Activated T-cell treated with anti-CD3 and anti-CD28 coated beads, Interleukin-2, amount 50 U/mL, for 24 hours (primary cell): ENCODE measurements at regions not wholly inside any gene's neighbourhood (a gene's known extent, or its start where the extent isn't known, plus 50 kb on each side); places are given as distances from the start of the nearest gene placed in this dataset.

Source experiments
- DNase-seq: peaks from one replicate; pipeline ENCODE4 v3.0.0-alpha.2; 2020
- H3K27ac Mint-ChIP-seq: 2 replicates; pipeline ENCODE4 v1.8.0; 2020; ENCODE audit warnings: mild to moderate bottlenecking, mixed read lengths
- H3K27me3 Mint-ChIP-seq: 2 replicates; pipeline ENCODE4 v1.8.0; 2020; ENCODE audit warnings: mixed read lengths
- H3K36me3 Mint-ChIP-seq: 2 replicates; pipeline ENCODE4 v1.8.0; 2020; ENCODE audit warnings: low read depth, mixed read lengths
- H3K4me1 Mint-ChIP-seq: 2 replicates; pipeline ENCODE4 v1.8.0; 2020; ENCODE audit warnings: low read depth, mixed read lengths
- H3K4me3 Mint-ChIP-seq: 2 replicates; pipeline ENCODE4 v1.8.0; 2020; ENCODE audit warnings: mild to moderate bottlenecking, moderate library complexity, mixed read lengths
- H3K9me3 Mint-ChIP-seq: 2 replicates; pipeline ENCODE4 v1.8.0; 2020; ENCODE audit warnings: mixed read lengths

DNA sequence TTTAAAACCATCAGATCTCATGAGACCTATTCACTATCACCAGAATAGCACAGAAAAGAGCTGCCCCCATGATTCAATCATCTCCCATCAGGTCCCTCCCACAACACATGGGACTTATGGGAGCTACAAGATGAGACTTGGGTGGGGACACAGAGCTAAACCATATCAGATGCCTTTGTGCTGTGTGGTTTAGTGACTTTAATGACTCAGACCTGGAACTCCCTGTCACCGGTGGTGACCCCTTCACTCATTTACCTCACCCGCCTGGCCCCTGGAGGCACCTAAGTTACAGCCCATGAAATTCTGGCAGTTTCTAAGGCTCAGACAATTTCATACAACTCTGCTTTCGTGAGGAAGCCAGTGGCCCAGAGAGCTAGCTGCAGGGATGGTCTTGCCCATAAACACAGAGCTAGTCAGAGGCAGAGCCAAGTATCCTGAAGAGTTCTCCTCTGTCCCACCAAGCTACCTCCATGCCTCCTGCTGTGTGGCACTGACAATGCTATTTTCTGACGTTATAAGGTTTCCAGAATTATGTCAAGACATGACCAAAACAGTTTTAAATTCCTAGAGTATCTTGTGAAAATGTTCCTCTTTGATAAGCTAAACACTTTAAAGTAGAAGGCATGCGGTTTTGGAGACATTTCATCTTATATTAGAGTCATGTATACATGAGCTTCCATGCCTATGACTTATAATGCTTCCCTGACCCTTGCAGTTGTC lies 231.1 kb upstream of the IL12A start:
- DNase-seq, result no peak
- Mint-ChIP-seq H3K4me1 (no peaks in the 10 kb centered on the region), H3K4me3 (no peak overlapping the region), H3K9me3 (peaks cover 7% of the 10 kb centered on the region), H3K36me3 (no peaks in the 10 kb centered on the region), H3K27ac (no peak overlapping the region), H3K27me3 (peaks cover 21% of the 10 kb centered on the region)

DNA sequence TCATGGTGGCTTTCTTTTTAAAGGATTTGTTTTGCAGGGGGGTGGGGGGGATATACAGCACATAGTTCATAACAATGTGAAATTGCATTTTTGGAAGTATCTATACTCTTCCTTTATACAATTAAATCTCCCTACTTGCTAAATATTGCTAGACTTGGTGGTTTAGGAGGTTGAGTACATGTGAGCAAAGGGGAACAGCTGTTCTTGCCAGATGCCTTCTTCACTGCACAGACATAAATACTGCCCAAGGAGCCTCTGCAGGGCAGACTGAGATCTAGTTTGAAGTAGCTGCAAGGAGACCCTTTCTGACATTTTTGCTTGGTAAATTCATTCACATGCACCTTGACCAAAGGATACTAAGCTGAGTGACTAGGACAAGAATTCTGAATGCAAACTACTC lies 228.6 kb upstream of the IL12A start:
- Mint-ChIP-seq H3K27me3 (peaks cover 37% of the 10 kb centered on the region), H3K27ac (no peak overlapping the region), H3K9me3 (peaks cover 4% of the 10 kb centered on the region), H3K4me3 (no peak overlapping the region), H3K36me3 (no peaks in the 10 kb centered on the region), H3K4me1 (peaks cover 11% of the 10 kb centered on the region)
- DNase-seq, result no peak

DNA sequence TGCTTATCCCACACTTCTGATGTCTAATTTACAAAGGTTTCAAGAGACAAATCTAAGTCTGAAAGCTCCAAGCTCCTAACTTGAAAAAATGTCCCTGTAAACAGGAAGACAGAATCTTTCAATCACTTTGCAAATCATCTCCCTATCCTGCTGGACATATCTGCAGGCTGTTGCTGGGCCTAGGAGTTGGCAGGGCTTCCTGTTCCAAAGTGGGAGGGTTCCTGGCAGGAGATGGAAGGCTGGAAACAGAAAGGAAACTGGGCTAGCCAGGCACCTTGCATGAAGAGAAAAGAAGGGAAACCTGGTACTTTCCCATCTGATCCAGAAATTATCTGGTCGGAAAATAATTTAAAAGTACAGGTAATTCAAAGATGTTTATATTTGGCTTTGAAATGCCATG lies 227.3 kb upstream of the IL12A start:
- Mint-ChIP-seq H3K9me3 (no peaks in the 10 kb centered on the region), H3K27ac (no peak overlapping the region)

DNA sequence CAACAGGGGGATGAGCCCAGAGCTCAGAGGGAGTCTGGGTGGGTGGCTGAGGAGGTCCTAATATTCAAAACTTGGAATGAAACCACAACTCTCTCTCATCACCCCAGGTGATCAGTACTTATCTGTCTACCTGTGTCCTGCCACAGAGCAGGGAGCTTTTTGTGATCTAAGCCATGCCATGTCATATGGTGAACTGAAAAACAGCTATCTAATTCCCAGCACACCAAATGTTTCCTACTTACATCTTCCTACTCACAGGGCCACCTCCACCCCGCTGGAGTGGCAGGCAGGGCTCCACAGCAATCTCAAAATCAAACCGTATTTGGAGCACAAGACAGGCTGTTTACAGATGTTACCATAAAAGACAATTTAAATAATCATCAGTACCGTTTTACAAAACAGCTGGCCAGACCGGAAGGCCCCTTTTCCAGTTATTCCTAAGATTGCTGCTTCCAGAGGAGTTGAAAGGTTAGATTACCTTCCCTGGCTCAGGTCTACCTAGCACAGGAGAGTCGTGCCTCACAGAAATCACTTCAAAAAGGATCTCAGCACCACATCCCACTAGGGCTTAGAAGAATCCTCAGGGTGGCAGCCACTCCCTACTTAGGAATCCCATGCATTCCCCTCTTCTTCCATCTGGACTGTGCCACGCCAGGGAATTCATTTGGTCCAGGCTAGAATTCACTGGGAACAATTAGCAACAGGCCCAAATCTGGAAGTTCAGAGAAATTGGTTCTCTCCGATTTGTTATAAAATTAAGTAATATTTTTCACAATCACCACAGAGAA lies 226.6 kb upstream of the IL12A start:
- Mint-ChIP-seq H3K27me3 (peaks cover 56% of the 10 kb centered on the region), H3K27ac (no peak overlapping the region), H3K4me1 (peaks cover 16% of the 10 kb centered on the region), H3K36me3 (no peaks in the 10 kb centered on the region), H3K9me3 (no peaks in the 10 kb centered on the region), H3K4me3 (no peak overlapping the region)
- DNase-seq, result no peak

More for the DNA sequence above, 227.3 kb upstream of the IL12A start:
- Mint-ChIP-seq H3K27me3 (peaks cover 51% of the 10 kb centered on the region), H3K4me1 (peaks cover 16% of the 10 kb centered on the region), H3K36me3 (no peaks in the 10 kb centered on the region), H3K4me3 (no peak overlapping the region)
- DNase-seq, result no peak

DNA sequence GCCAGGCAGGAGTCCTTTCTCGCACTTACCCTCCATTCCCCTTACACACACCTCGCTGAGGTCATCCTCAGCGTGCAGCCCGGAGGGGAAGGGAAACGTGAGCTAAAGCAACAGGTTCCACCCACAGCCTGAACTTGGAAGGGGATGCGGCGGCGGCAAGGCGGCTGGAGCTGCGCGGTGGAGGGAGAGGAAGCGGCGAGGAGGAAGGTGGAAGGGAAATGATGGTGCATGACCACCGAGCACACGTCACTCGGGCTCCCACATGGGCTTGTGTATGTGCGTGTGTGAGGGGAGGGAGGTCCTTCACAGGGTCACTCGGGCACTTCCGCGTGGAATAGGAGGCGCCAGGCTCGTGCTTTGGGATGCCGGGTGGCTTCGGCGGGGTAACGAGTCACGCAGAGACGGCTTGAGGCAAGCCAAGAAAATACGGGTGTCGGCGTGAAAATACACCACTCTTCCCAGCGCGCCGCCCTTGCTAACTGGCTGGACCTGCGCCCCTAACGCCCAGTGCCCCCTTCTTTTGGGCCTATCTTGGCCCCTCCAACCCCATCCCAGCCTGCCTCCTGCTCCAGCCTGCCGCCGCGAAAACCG lies 225.5 kb upstream of the IL12A start:
- Mint-ChIP-seq H3K4me1 (peaks cover 16% of the 10 kb centered on the region), H3K4me3 (peak overlapping the region; percentile 74), H3K27ac (no peak overlapping the region), H3K36me3 (no peaks in the 10 kb centered on the region), H3K27me3 (peaks cover 65% of the 10 kb centered on the region), H3K9me3 (no peaks in the 10 kb centered on the region)
- peak; percentile 34 for DNase-seq

DNA sequence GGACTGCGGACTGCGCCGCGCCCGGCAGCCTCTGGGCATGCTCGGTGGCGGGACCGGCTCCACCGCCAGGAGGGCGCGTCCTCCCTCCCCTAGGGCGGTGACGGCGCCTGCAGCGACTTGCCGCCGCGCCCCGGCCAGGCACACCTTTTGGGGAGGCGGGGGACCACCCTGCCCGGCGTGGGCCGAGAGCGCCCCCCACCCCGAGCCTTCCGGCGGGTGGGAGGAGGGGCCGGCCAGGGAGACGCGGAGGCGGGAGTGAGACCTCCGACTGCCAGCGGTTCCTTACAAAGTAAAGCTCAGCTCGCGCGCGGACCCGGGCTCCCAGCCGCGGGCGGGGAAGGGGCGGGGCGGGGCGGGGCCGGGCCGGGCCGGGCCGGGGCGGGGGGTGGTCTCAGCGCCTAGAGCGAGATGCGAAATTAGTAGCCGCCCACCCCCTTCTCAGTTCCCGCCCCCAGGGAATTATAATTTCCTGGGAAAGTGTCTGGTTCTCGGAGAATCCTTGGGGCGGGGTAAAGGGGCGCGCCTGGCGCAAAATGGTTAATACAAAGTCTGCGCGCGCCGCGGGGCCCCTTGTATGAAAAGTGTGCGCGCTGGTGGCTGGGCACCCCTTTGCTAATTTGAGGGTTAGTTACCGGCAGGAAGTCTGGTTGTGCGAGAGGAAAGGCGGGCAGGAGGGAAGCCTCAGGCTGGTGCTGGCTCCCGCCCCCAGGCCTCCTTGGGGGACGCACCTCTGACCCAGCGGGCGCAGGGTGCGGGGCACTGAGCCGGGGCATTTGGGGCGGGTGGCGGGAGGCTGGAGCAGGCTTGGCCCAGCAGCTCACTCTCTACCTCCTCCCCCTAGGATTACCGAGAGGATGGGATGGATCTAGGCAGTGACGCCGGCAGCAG lies 224.8 kb upstream of the IL12A start:
- Mint-ChIP-seq H3K27me3 (peaks cover 67% of the 10 kb centered on the region), H3K4me1 (peaks cover 16% of the 10 kb centered on the region), H3K36me3 (no peaks in the 10 kb centered on the region), H3K4me3 (peak overlapping the region; percentile 75), H3K27ac (no peak overlapping the region), H3K9me3 (no peaks in the 10 kb centered on the region)
- DNase-seq, result peak; percentile 60

DNA sequence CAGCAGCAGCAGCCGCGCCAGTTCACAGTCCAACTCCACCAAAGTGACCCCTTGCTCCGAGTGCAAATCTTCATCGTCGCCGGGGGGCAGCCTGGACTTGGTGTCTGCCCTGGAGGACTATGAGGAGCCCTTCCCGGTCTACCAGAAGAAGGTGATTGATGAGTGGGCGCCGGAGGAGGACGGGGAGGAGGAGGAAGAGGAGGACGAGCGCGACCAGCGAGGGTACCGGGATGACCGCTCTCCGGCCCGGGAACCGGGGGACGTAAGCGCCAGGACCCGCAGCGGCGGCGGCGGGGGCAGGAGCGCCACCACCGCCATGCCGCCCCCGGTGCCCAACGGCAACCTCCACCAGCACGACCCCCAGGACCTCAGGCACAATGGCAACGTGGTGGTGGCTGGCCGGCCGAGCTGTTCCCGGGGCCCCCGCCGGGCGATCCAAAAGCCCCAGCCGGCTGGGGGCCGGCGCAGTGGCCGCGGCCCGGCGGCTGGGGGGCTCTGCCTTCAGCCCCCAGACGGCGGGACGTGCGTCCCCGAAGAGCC lies 224.1 kb upstream of the IL12A start:
- DNase-seq, result no peak
- Mint-ChIP-seq H3K27ac (no peak overlapping the region), H3K4me1 (peaks cover 16% of the 10 kb centered on the region), H3K9me3 (no peaks in the 10 kb centered on the region), H3K36me3 (no peaks in the 10 kb centered on the region), H3K4me3 (peak overlapping the region; percentile 75), H3K27me3 (peaks cover 67% of the 10 kb centered on the region)

DNA sequence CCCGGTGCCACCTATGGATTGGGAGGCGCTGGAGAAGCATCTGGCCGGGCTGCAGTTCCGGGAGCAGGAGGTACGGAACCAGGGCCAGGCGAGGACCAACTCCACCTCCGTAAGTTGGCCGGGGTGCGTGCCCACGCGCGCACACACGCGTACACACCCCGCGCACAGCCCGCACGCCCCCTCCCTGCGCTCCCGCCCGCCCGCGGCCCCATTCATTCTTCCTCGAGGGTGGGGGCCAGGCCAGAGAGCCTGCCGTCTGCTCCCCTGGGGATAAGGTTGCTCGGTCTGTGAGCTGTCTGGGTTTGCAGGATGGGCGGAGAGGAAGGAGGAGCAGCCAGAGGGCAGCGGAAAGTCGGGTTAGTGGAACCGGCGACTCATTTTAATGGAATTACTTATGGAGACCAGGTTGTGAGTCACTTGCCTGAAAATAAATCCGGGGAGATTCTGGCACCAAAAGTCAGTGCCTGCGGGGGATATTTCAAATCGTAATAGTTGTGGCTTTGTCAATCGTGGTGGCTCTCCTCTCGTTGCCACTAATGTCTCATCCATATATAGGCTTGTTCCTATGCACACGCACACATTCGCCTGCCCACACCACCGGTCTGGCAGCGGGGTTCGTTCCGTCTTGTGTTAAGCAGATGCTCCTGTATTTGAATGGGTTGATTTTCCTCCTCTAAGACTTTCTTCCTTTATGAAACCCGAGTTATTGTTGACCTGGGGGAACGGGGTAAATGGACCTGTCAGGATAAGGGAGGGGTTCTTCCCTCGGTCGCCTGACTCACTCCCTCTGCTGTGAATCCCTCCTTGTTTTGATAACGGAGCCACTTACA lies 223.4 kb upstream of the IL12A start:
- Mint-ChIP-seq H3K36me3 (no peaks in the 10 kb centered on the region), H3K9me3 (no peaks in the 10 kb centered on the region), H3K4me3 (peak overlapping the region; percentile 54), H3K4me1 (peaks cover 16% of the 10 kb centered on the region), H3K27me3 (peaks cover 67% of the 10 kb centered on the region), H3K27ac (no peak overlapping the region)
- no peak for DNase-seq

DNA sequence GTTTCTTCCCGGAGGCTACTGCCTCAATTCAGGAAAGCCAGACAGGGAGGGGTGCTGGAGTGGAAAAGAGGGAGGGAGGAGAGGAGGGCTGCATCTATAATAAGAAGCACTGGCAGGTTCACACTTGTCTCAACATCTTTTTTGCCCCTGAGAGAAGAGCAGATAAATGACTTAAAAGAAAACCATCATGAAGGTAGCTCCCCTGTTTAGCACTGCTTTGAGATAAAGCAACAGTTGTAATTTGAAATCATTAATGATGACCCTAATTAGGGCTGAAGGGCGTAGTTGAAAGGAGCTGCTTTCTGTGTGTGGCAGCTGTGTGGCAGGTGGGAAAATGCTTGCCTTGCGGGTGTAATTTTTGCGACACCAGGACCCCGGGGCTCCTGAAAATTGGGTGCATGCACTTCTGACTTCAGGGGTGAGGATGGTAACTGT lies 222.8 kb upstream of the IL12A start:
- no peak overlapping the region for H3K27ac Mint-ChIP-seq
- H3K4me3 Mint-ChIP-seq, result no peak overlapping the region
- H3K27me3 Mint-ChIP-seq, result peaks cover 64% of the 10 kb centered on the region
- no peak for DNase-seq
- peaks cover 16% of the 10 kb centered on the region for H3K4me1 Mint-ChIP-seq
- no peaks in the 10 kb centered on the region for H3K36me3 Mint-ChIP-seq
- no peaks in the 10 kb centered on the region for H3K9me3 Mint-ChIP-seq

DNA sequence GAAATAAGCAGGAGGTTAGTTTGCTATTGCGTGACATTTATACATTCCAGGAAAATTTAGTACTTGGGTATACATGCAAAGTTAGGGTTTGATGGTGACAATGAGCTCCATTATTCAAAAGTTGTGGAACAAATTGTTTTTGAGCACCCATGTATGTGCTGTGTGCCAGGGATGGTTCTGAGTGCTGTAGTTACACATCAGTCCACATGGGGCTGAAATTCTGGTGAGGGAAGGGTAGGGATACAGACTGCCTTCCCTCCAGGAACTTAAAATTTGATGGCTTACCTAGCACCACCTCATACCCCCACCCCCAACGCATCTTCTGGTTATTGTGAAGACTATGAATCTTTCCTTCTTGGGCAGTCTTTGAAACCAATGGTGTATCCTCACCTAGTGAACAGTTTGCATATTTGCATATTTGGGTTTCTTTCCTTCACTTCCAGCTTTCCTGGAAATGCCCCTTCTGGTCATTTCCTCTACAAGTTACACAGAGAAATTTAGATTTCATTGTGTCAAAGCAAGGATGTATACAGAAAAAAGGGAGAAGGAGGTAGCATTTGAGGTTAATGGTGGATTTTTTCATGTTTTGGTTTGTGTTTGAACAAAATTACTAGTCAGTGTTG lies 222.0 kb upstream of the IL12A start:
- Mint-ChIP-seq H3K27ac (no peak overlapping the region), H3K4me1 (peaks cover 16% of the 10 kb centered on the region), H3K27me3 (peaks cover 57% of the 10 kb centered on the region), H3K9me3 (no peaks in the 10 kb centered on the region), H3K4me3 (no peak overlapping the region), H3K36me3 (no peaks in the 10 kb centered on the region)
- DNase-seq, result no peak

DNA sequence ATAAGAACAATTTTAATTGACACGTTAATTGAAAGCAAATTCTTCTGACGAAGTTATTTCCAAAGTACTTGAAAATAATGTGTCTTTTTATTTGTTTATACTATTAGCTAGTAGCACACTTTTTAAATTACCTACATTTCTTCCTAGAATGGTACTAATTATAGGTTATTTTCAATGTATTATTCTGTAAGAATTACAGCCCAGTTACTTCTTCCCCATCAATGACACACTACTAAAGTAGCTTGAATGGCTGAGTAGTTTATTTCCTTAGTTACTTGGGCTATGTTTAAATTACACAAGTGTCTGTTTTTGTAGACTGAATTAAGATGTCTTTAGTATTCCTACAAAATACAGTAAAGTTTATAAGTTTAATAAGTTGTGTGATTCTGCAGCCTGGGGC lies 217.6 kb upstream of the IL12A start:
- Mint-ChIP-seq H3K27me3 (peaks cover 43% of the 10 kb centered on the region), H3K9me3 (no peaks in the 10 kb centered on the region), H3K36me3 (no peaks in the 10 kb centered on the region), H3K4me1 (no peaks in the 10 kb centered on the region), H3K4me3 (no peak overlapping the region), H3K27ac (no peak overlapping the region)
- DNase-seq, result no peak

DNA sequence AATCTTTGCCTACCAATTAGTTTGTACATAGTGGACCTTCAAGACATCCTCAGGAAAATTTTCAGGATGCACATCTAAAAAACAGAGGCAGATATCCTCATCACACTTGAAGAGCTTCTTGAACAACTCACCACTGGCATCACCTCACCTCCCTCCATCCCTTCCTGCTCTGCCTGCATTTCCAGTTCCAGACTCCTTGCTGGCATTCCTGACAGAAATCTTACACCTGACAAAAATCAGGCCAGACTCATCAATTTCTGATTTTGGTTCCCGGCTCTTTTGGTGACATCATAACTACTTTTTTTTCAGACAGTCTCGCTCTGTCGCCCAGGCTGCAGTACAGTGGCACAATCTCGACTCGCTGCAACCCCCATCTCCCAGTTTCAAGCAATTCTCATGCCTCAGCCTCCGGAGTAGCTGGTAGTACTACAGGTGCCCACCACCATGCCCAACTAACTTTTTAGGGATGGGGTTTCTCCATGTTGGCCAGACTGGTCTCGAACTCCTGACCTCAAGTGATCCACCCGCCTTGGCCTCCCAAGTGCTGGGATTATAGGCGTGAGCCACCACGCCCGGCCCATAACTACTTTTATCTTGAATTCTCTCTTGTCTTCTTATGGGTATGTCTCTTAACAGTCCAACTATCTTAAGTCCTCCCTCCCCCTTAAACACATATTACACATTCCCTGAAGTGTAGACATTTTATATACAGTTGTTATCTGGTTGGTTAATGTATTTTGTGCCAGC lies 216.6 kb upstream of the IL12A start:
- Mint-ChIP-seq H3K9me3 (no peaks in the 10 kb centered on the region), H3K4me1 (no peaks in the 10 kb centered on the region), H3K27me3 (peaks cover 33% of the 10 kb centered on the region), H3K36me3 (no peaks in the 10 kb centered on the region), H3K4me3 (no peak overlapping the region), H3K27ac (no peak overlapping the region)
- no peak for DNase-seq
